M059J (cell line): ENCODE measurements at regions not wholly inside any gene's neighbourhood (a gene's known extent, or its start where the extent isn't known, plus 50 kb on each side); places are given as distances from the start of the nearest gene placed in this dataset.
A peak's percentile ranks its signal among the peaks of the same experiment; 100 is the strongest.

Experiments
- DNase-seq: peaks from one replicate; pipeline ENCODE4 v3.0.0-alpha.2; 2012; ENCODE audit warnings: low read depth

- DNase-seq = no peak
Measured at GRCh38 chr15:68500363-68501258, 68.6 kb upstream of the ITGA11 start.

GRCh38 chr15:68501259-68501591, 69.3 kb upstream of the ITGA11 start:
- DNase-seq = no peak

GRCh38 chr15:68501616-68502015, 69.7 kb upstream of the ITGA11 start:
- no peak for DNase-seq

- no peak for DNase-seq
Measured at GRCh38 chr15:68502398-68502901, 70.5 kb upstream of the ITGA11 start.

GRCh38 chr15:68503213-68503612, 71.2 kb upstream of the ITGA11 start:
- DNase-seq = no peak

- DNase-seq = peak; percentile 80
Measured at GRCh38 chr15:68503791-68504680, 72.1 kb upstream of the ITGA11 start.

GRCh38 chr15:68504681-68505170, 72.8 kb upstream of the ITGA11 start:
- no peak for DNase-seq

GRCh38 chr15:68506071-68506470, 72.7 kb upstream of the CORO2B start:
- no peak for DNase-seq

GRCh38 chr15:68507447-68507846, 71.3 kb upstream of the CORO2B start:
- no peak for DNase-seq

- no peak for DNase-seq
Measured at GRCh38 chr15:68508485-68509189, 70.2 kb upstream of the CORO2B start.

- DNase-seq = no peak
Measured at GRCh38 chr15:68510558-68510957, 68.2 kb upstream of the CORO2B start.

- DNase-seq = peak; percentile 93
Measured at GRCh38 chr15:68511073-68511991, 67.5 kb upstream of the CORO2B start.

GRCh38 chr15:68512052-68512451, 66.7 kb upstream of the CORO2B start:
- DNase-seq = no peak

GRCh38 chr15:68512598-68512997, 66.2 kb upstream of the CORO2B start:
- DNase-seq = peak; percentile 36

- DNase-seq = peak; percentile 54
Measured at GRCh38 chr15:68515371-68516095, 63.3 kb upstream of the CORO2B start.

GRCh38 chr15:68517285-68517761, 61.5 kb upstream of the CORO2B start:
- DNase-seq = no peak

GRCh38 chr15:68518046-68518445, 60.7 kb upstream of the CORO2B start:
- no peak for DNase-seq

- DNase-seq = no peak
Measured at GRCh38 chr15:68518785-68519430, 59.9 kb upstream of the CORO2B start.
